Fibroblast of skin of back (primary cell): ENCODE measurements at regions not wholly inside any gene's neighbourhood (a gene's known extent, or its start where the extent isn't known, plus 50 kb on each side); places are given as distances from the start of the nearest gene placed in this dataset.
"Not testable (repeated sequence)": the region's sequence is repeated elsewhere in the genome, so short reads cannot be mapped to it uniquely, and the experiment has no call there.

ENCODE experiments used
- DNase-seq: peaks from one replicate; pipeline ENCODE4 v3.0.0-alpha.2; 2013

GRCh38 chr10:64037071-64037661, 516.0 kb downstream of the REEP3 start:
- DNase-seq, result no peak

- no peak for DNase-seq
Measured at GRCh38 chr10:64038107-64038506, 516.9 kb downstream of the REEP3 start.

GRCh38 chr10:64039198-64039597, 518.0 kb downstream of the REEP3 start:
- DNase-seq, result no peak

GRCh38 chr10:64040781-64041180, 519.6 kb downstream of the REEP3 start:
- no peak for DNase-seq

GRCh38 chr10:64041185-64041988, 520.2 kb downstream of the REEP3 start:
- peak; percentile 62 for DNase-seq

- DNase-seq, result no peak
Measured at GRCh38 chr10:64041989-64042490, 520.8 kb downstream of the REEP3 start.

GRCh38 chr10:64044098-64044497, 522.9 kb downstream of the REEP3 start:
- DNase-seq, result no peak

- not testable (repeated sequence) for DNase-seq
Measured at GRCh38 chr10:64044957-64045632, 523.9 kb downstream of the REEP3 start.

- no peak for DNase-seq
Measured at GRCh38 chr10:64054392-64054791, 533.2 kb downstream of the REEP3 start.

GRCh38 chr10:64059884-64060283, 538.7 kb downstream of the REEP3 start:
- no peak for DNase-seq

GRCh38 chr10:64060389-64060788, 539.2 kb downstream of the REEP3 start:
- DNase-seq, result no peak

GRCh38 chr10:64062793-64063192, 541.6 kb downstream of the REEP3 start:
- no peak for DNase-seq

- DNase-seq, result no peak
Measured at GRCh38 chr10:64067009-64067606, 545.9 kb downstream of the REEP3 start.

- no peak for DNase-seq
Measured at GRCh38 chr10:64067859-64068258, 546.7 kb downstream of the REEP3 start.

- DNase-seq, result no peak
Measured at GRCh38 chr10:64070241-64070640, 549.0 kb downstream of the REEP3 start.

GRCh38 chr10:64071218-64071617, 550.0 kb downstream of the REEP3 start:
- peak; percentile 90 for DNase-seq

GRCh38 chr10:64075604-64076003, 554.4 kb downstream of the REEP3 start:
- DNase-seq, result no peak

- no peak for DNase-seq
Measured at GRCh38 chr10:64076322-64076940, 555.2 kb downstream of the REEP3 start.

GRCh38 chr10:64079341-64079740, 558.1 kb downstream of the REEP3 start:
- DNase-seq, result no peak

- peak; percentile 59 for DNase-seq
Measured at GRCh38 chr10:64080071-64080470, 558.9 kb downstream of the REEP3 start.

GRCh38 chr10:64081947-64082482, 560.8 kb downstream of the REEP3 start:
- no peak for DNase-seq

- no peak for DNase-seq
Measured at GRCh38 chr10:64086083-64086767, 565.0 kb downstream of the REEP3 start.
